Activated T-helper 1 cell treated with anti-CD3 and anti-CD28 coated beads, Interleukin-2, amount 50 U/mL, for 16 hours (primary cell): ENCODE measurements at regions not wholly inside any gene's neighbourhood (a gene's known extent, or its start where the extent isn't known, plus 50 kb on each side); places are given as distances from the start of the nearest gene placed in this dataset.

Experiments used
- DNase-seq, 2 donors: peaks; one replicate each; pipeline ENCODE4 v3.0.0-alpha.2; 2020; ENCODE audit warnings: low read depth in 1 of 2, low spot score in 1 of 2

DNA sequence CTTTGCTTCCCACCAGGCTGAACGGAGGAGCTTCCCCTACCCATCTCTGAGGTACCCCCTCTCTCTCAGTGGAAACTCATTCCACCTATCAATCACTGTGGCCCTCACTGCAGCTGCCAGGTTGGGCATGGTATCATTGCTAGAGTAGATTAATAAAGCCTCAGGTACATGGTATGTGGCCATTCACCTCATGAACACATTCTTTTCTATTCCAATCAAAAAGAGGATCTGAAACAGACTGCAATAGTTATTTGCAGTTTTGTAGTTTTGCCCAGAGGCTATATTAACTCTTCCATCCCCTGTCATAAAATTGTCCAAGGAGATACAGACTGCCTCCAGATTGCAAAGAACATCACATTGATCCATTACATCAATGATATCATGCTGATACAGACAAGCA lies 85.8 kb upstream of the MVB12B start:
- DNase-seq, result no peak

DNA sequence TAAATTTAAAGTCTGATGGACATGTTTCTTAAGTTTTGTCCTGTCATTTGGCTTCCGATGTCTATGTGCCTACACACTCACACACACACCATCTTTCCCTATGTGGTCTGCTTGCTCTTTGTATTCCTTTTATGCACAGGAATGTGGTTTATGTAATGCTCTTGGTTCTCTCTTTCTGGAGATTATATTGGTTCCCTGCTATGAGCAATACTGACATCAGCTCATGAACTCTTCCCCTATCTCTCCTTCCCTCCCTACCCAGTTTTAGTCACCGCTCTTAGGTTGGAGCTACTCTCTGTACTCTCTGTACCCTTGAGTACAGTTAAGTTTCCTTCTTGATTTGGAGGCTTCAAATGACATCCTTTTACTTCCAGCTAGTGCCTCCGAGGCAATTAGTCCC lies 77.9 kb upstream of the MVB12B start:
- DNase-seq, result no peak

DNA sequence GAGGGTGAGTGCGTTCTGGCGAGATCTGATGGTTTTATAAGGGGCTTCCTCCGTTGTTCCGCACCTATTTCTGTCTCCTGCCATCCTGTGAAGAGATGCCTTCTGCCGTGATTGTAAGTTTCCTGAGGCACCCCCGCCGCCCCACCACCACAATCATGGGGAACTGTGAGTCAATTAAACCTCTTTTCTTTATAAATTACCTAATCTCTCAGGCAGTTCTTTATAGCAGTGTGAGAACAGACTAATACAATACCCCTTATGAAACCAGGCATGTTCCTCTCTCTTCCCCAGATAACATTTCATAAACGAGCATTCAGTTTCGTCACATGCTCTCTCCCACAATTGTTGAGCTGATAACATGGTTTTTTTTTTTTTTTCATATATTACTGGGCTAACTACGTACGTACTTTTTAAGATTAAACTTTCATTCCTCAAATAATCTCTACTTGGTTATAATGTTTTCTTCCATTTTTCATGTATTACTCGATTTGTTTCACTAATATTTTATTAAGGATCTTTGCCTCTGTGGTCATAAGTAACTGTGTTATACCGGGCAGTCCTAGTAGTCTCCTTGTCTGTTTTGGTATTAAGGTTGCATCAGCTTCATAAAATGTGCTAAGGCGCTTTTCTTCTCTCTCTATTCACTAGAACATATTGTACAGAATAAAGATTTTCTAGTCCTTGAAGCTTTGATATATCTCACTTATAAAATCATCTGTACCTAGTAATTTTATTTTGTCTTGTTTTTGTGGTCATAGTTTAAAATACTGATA lies 64.9 kb upstream of the MVB12B start:
- no peak for DNase-seq

DNA sequence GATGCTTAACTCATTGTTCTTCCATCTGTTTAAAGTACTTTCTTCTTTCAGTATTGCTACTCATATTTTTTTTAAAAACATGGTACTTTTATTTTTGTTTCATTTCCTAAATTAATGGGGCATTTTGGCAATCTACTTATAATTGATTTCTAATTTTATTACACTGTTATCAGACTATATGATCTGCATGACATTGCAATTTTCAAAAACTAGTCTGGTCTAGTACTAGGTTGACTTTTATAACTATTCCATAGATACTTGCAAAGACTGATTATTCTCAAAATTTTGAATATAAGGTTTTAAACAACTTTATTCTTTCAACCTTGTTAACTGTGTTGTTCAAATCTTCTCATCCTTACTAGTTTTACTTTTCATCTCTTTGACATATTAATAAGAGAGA lies 63.9 kb upstream of the MVB12B start:
- no peak for DNase-seq

DNA sequence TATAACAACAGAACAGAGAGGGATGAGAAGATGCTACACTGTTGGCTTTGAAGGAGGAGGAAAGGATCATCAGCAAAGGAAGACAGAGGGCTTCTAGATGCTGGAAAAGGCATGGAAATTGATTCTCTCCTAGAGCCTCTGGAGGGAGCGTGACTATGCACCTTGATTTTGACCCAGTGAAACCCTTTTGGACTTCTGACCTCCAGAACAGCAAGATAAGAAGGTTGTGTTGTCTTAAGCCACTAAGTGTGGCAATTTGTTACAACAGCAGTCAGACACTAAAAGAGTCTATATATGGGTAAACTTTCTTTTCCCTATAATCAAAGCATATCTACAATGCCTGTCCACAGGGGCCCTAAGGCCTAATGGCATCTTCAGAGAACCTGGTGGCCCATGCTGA lies 56.1 kb upstream of the MVB12B start:
- no peak for DNase-seq

DNA sequence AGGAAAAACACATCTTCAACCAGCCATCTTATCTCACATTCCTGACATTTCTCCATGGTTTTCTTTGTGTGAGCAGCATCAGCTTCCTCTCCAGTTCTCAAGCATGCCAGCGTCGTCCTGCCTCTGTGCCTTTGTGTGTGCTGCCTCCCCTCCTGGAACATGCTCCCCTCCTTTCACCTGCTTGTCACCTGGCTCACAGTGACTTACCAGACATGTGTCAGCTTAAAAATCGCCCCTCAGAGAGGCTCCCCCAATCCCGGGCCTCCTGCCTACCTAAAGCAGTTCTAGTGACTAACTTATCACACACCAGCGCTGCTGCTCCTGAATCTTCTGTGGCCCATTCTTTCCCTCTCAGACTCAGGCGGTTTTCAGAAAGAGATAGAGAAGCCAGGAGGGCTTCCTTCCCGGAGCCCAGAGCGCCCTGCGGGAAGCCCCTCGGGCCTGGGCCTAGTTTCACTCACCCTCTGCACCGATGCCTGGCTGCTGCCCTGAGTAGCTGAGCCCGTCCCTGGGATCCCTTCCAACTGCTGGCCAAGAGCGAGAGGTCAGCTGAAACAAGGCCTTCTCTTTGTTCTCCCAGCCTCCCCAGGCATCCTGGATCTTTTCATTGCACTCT lies 51.1 kb upstream of the MVB12B start:
- no peak for DNase-seq

DNA sequence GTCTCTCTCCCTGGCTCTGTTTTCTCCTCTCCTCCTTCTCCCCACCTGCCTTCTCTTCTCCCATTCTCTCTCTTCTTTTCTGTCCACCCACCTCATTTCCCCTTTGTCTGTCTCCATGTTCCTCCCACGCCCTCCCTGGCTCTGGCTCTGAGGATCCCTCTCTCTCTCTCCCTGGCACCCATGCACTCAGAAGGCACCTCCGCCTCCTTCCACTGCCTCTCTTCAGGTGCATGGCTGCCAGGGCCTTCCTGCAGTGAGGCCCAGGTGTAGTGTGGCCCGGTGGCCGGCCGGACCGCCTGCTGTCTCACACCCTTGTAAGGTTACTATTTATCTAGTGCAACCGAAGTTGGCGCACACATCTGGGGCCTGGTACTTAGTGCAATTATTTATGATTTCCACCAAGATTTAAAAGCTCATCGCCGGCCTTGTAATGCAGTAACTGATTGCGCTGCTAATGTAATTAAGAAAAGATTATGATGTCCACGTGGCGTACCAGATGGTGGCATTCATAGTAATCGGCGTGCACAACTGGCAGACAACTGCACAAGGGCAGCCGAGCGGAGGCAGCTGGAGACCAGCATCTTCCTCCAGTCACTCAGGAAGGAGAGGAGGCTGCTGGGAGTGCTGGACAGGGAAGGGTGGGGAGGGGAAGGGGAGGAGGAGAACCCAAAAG lies 50.4 kb upstream of the MVB12B start:
- no peak for DNase-seq
